Glomerular visceral epithelial cell (primary cell): ENCODE measurements at regions not wholly inside any gene's neighbourhood (a gene's known extent, or its start where the extent isn't known, plus 50 kb on each side); places are given as distances from the start of the nearest gene placed in this dataset.

Experiments used
- DNase-seq: peaks from one replicate; pipeline ENCODE4 v3.0.0-alpha.2; 2016; ENCODE audit errors: extremely low spot score

- no peak for DNase-seq
These were observed 394.2 kb downstream of the NUAK1 start for GRCh38 chr12:105744371-105745058.

- DNase-seq = no peak
These were observed 392.9 kb downstream of the NUAK1 start for GRCh38 chr12:105745811-105746210.

GRCh38 chr12:105748806-105749600 is 389.8 kb downstream of the NUAK1 start:
- DNase-seq = no peak

- no peak for DNase-seq
These were observed 388.7 kb downstream of the NUAK1 start for GRCh38 chr12:105750096-105750495.

GRCh38 chr12:105754313-105754712 is 384.4 kb downstream of the NUAK1 start:
- no peak for DNase-seq

- no peak for DNase-seq
These were observed 381.8 kb downstream of the NUAK1 start for GRCh38 chr12:105756961-105757360.

GRCh38 chr12:105759149-105759548 is 379.6 kb downstream of the NUAK1 start:
- no peak for DNase-seq

- DNase-seq = no peak
These were observed 377.7 kb downstream of the NUAK1 start for GRCh38 chr12:105761075-105761474.

GRCh38 chr12:105764216-105764835 is 374.4 kb downstream of the NUAK1 start:
- no peak for DNase-seq

- DNase-seq = no peak
These were observed 373.4 kb downstream of the NUAK1 start for GRCh38 chr12:105765053-105766014.

GRCh38 chr12:105766029-105766428 is 372.7 kb downstream of the NUAK1 start:
- no peak for DNase-seq

- DNase-seq = no peak
These were observed 369.3 kb downstream of the NUAK1 start for GRCh38 chr12:105769486-105769885.

GRCh38 chr12:105773471-105773870 is 365.3 kb downstream of the NUAK1 start:
- DNase-seq = no peak

GRCh38 chr12:105774037-105774436 is 364.7 kb downstream of the NUAK1 start:
- DNase-seq = no peak

GRCh38 chr12:105775343-105775742 is 363.4 kb downstream of the NUAK1 start:
- peak; percentile 50 for DNase-seq

GRCh38 chr12:105783983-105784947 is 354.5 kb downstream of the NUAK1 start:
- no peak for DNase-seq

GRCh38 chr12:105793421-105793820 is 345.3 kb downstream of the NUAK1 start:
- DNase-seq = no peak

- DNase-seq = no peak
These were observed 340.4 kb downstream of the NUAK1 start for GRCh38 chr12:105798256-105798845.

- DNase-seq = no peak
These were observed 339.7 kb downstream of the NUAK1 start for GRCh38 chr12:105799103-105799502.

GRCh38 chr12:105801351-105801750 is 337.4 kb downstream of the NUAK1 start:
- no peak for DNase-seq
